HG02870 (cell line): ENCODE measurements at regions not wholly inside any gene's neighbourhood (a gene's known extent, or its start where the extent isn't known, plus 50 kb on each side); places are given as distances from the start of the nearest gene placed in this dataset.

Experiments
- ATAC-seq: cut with Tn5 transposase; IDR thresholded peaks from one replicate; pipeline ENCODE4 v1.9.1; 2021; ENCODE audit warnings: mild to moderate bottlenecking, moderate library complexity; ENCODE audit not compliant: unreplicated experiment

- ATAC-seq, result no peak
These were observed 174.8 kb downstream of the IBTK start for GRCh38 chr6:82072751-82073150.

- ATAC-seq, result no peak
These were observed 175.4 kb downstream of the IBTK start for GRCh38 chr6:82072121-82072521.

GRCh38 chr6:82068721-82069120, 178.8 kb downstream of the IBTK start:
- no peak for ATAC-seq

GRCh38 chr6:82066991-82067411, 180.5 kb downstream of the IBTK start:
- peak; percentile 99 for ATAC-seq

GRCh38 chr6:82066196-82066595, 181.3 kb downstream of the IBTK start:
- ATAC-seq, result no peak

- no peak for ATAC-seq
These were observed 184.0 kb downstream of the IBTK start for GRCh38 chr6:82063574-82063973.

- ATAC-seq, result no peak
These were observed 185.3 kb downstream of the IBTK start for GRCh38 chr6:82062219-82062618.

- no peak for ATAC-seq
These were observed 189.5 kb downstream of the IBTK start for GRCh38 chr6:82057846-82058554.

GRCh38 chr6:82056567-82056966, 191.0 kb downstream of the IBTK start:
- no peak for ATAC-seq

- no peak for ATAC-seq
These were observed 201.4 kb downstream of the IBTK start for GRCh38 chr6:82045965-82046756.

GRCh38 chr6:82040405-82041221, 206.9 kb downstream of the IBTK start:
- ATAC-seq, result peak; percentile 92

- ATAC-seq, result no peak
These were observed 208.9 kb downstream of the IBTK start for GRCh38 chr6:82038631-82039030.

GRCh38 chr6:82035526-82035925, 212.0 kb downstream of the IBTK start:
- ATAC-seq, result no peak

- no peak for ATAC-seq
These were observed 213.8 kb downstream of the IBTK start for GRCh38 chr6:82033631-82034211.

- no peak for ATAC-seq
These were observed 215.1 kb downstream of the IBTK start for GRCh38 chr6:82032444-82032843.

GRCh38 chr6:82030761-82031503, 216.6 kb downstream of the IBTK start:
- no peak for ATAC-seq

GRCh38 chr6:82030301-82030700, 217.2 kb downstream of the IBTK start:
- ATAC-seq, result no peak

GRCh38 chr6:82025271-82025670, 222.3 kb downstream of the IBTK start:
- no peak for ATAC-seq

GRCh38 chr6:82022614-82023129, 224.9 kb downstream of the IBTK start:
- ATAC-seq, result no peak

GRCh38 chr6:82017773-82018172, 229.8 kb downstream of the IBTK start:
- no peak for ATAC-seq
